HG02870 (cell line): ENCODE measurements at regions not wholly inside any gene's neighbourhood (a gene's known extent, or its start where the extent isn't known, plus 50 kb on each side); places are given as distances from the start of the nearest gene placed in this dataset.
"Not testable (repeated sequence)": the region's sequence is repeated elsewhere in the genome, so short reads cannot be mapped to it uniquely, and the experiment has no call there.

Experiments used
- ATAC-seq: cut with Tn5 transposase; IDR thresholded peaks from one replicate; pipeline ENCODE4 v1.9.1; 2021; ENCODE audit warnings: mild to moderate bottlenecking, moderate library complexity; ENCODE audit not compliant: unreplicated experiment

DNA sequence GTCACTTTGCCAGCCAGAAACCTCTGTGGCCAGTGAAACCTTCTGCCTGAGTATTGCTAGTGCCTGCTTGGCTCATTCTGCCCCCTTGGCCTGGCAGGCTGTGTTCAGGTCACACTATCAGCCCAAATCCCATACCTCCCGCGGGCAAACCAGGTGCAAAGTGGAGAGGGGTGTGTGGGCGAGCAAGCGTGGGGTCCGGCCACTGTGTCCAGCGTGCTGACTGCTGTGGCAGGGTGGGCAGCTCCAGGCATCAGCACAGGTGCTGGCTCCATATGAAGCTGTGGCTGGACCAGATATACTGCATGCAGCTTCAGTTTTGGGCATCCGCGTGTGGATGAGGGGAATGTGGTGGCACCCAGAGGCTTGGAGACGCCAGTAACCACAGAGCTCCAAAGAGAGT is 576.5 kb upstream of the EDIL3 start:
- ATAC-seq, result no peak

DNA sequence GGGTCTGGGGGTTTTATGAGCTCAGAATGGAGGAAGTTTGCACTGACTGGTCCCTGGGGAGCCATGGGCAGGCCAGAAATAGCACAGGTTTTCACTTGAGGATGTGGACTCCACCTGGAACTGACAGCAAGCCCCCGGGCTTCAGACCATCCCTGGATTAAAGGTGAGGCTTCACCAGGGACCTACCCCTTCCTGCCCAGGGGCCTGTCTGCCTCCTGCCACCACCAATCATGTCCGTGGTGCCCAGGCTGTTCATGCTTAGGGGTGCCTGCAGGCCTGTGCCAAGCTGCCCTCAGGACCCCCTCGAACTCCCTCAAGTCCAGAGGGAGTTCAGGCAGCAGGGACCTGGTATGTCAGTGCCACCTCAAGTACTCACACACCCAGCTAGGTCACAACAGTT is 577.2 kb upstream of the EDIL3 start:
- ATAC-seq, result no peak

- no peak for ATAC-seq
These were observed 598.4 kb upstream of the EDIL3 start for GRCh38 chr5:84983093-84983492.

DNA sequence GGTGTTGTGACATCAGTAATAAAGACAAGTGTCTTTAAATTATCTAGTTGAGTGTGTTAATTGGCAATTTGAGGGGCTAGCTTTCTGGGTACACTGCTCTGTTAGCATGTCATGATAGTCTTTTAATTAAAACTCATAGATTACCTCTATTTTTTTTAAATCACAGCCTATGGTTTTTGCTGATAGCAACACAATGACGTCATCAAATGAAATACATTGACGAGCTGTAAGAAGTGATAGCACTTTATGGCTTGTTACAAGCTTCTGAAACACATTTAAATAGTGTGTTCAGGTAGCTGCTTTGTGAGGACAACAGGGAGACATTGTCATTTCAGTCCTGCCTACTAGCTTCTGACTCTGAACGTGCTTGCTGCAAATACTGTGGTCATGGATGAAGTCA is 600.5 kb upstream of the EDIL3 start:
- no peak for ATAC-seq

DNA sequence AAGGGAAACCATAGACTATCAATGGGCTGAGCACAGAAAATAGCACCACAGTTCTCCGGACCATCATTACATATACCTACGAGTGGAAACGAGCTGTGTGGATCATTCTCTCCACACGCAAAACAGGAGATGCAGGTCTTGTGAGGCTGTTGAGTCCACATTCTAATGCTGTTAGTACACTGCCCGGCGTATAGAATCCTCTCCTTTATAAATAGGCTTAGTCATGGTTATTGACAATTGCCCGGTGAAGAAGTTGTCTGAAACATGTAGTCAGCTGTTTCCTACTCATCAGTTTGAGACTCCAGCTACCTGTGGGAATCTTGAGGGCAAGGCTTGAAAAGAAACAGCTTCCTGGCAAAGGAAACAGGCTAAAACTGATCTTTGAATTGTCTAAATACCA is 602.0 kb upstream of the EDIL3 start:
- no peak for ATAC-seq

GRCh38 chr5:85000671-85001070 is 616.0 kb upstream of the EDIL3 start:
- ATAC-seq, result no peak

GRCh38 chr5:85002026-85002425 is 617.3 kb upstream of the EDIL3 start:
- ATAC-seq, result not testable (repeated sequence)

GRCh38 chr5:85010014-85010562 is 625.4 kb upstream of the EDIL3 start:
- no peak for ATAC-seq

- ATAC-seq, result no peak
These were observed 632.6 kb upstream of the EDIL3 start for GRCh38 chr5:85017261-85017660.

DNA sequence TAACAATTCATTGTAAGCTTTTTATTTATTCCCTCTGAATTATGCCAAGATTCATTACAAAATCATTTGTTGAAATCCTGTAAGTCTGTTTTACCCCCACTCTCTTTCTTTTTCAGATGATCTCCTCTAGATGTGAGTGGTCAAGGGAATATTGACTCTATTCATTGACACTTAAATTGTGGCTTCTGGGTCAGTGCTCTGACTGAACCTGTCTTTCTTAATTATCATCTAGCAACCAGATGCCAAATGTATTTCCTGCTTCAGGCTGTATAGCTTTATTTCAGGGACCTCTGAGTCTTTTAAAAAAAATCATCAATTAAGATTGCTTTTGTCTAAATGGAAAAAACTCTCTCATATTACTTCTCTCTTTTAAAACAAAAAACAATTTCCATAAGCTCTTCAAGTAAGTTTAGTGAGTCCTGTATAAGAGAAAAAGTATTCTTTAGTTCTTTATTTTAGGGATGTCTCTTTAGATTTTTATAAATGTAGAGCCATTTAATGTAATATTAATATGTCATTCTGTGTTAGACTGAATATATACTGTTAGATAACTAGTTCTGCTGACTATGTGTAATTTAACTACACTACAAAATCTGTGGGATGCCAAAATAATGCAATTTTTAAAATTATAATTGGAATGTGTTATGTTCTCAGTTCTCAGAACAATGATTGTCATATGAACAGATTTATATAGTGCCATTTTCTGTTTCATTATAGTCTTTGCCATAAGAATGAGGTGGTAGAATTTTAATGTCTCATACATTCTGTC is 645.8 kb upstream of the EDIL3 start:
- ATAC-seq, result no peak

DNA sequence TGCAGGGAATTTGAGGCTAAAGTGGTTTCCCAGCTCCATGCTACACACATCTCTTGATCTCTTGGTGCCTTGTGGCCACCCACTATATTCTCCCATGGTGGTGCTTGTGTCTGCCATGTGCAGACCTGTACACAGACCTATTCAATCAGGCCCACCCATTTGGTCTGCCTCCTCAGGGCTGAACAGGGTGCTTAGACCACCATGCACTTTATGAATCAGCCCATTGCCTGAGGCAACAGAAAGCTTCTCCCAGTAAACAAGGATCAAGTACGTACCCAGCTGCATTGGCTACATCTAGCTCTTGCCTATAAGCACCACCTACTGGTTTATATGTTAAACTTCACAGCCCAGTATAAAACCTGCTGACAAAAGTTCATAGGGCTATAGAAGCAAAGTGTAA is 664.3 kb upstream of the EDIL3 start:
- no peak for ATAC-seq

GRCh38 chr5:85052826-85053225 is 668.1 kb upstream of the EDIL3 start:
- no peak for ATAC-seq

- no peak for ATAC-seq
These were observed 685.3 kb upstream of the EDIL3 start for GRCh38 chr5:85069659-85070640.

- ATAC-seq, result no peak
These were observed 692.9 kb upstream of the EDIL3 start for GRCh38 chr5:85077581-85077980.

DNA sequence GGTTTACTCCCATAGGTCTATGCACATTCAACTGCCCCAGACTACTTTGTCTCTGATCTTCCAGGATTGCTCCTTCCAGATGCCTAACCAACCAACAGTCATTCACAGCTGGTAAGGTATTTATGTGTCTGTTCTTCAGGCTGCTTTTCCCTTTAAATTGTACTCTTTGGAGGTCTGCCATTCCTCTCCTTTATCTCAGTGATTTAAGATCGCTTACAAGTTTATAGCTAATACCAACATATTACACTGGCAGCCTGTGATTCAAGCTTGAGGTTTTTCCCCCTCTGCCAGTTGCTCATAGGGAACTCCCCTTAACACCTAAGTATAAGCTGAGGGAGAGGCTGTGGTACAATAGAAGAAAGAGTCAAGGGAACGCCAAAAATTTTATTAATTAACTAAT is 711.7 kb upstream of the EDIL3 start:
- ATAC-seq, result no peak

DNA sequence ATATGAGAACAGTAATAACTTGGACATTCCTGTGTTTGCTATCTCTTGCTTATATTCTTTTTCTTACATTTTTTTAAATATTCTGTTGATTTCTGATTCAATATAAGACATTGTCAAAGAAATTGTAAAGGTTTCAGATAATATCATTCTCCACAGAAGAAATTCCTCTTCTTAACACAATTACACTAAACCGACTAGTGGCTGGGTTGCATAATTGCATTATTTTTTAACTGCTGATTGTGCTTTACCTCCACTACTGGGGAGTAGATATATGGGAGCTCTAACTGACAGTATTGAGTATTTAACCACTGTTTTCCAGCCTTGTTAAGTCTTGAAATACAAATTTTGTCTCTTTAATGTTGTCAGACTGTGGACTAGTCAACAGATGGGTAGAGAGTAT is 723.8 kb upstream of the EDIL3 start:
- no peak for ATAC-seq

DNA sequence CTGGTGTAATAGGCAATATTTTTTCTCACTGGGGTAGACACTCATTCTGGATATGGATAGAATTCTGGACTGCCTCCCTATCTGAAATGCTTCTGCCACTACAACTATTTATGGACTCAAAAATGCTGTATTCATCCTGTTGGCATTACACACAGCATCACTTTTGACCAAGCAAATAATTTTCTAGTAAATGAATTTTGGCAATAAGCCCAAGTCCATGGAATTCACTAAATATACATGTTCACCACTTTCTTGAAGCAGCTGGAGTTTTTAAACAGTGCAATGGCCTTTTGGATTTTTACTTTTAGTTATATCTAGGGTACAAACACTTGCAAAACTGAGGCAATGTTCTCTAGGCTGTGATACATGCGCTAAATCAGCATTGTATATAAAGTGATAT is 724.9 kb upstream of the EDIL3 start:
- ATAC-seq, result no peak

DNA sequence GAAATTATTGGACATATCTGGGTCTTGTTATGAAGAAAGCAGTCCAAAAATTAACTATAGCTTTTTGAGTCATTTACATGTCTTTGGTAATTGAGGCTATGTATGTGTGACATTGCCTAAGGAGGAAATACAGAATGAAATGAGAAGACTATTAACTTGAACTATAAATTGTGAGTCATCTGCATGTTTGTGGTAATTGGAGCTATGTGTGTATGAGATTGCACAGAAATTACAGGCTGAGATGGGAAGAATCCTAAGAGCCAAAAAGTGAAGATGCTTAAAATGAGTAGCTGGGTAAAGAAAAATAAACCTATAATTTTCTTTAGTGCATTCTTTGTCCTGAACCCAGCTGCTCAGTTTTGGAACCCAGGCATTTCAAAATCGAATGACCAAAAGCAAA is 747.6 kb upstream of the EDIL3 start:
- no peak for ATAC-seq

GRCh38 chr5:85140471-85140870 is 755.8 kb upstream of the EDIL3 start:
- ATAC-seq, result no peak

DNA sequence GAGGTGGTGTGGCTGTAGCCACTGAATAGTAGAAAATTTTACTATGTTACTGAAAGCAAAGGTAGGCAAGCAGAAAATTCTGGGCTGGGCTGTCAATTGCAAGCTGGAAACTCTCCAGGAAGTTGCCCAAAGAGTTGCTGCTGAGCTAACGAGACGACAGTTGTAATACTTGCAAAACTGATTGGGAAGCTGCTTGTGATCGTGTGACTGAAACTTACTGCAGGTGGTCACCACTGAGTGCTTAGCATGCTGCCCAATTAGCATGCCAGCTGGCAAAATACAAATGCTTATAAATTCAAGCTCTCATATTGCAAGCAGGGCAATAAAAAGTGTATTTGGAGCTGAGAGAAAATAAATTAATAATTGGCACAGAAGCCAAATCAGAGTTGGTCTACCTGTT is 758.5 kb upstream of the EDIL3 start:
- ATAC-seq, result no peak

DNA sequence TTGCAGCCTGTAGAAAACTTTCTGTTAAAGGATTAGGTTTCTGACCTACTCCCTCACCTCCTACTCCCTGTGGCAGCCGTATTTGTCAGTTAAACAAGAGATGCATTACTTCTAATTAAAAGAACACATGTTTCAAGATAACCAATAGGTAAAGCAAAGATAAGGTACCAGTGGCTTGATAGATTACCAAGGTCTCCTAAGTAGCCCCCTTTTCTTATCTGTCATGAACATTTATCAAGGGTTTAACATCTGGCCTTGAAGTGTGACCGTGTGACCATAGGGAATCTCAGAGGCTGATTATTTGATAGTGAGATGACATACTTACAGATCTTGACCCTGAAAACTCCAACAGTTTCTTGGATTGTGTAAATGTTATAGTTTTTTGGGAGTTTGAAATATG is 764.0 kb upstream of the EDIL3 start:
- ATAC-seq, result no peak

DNA sequence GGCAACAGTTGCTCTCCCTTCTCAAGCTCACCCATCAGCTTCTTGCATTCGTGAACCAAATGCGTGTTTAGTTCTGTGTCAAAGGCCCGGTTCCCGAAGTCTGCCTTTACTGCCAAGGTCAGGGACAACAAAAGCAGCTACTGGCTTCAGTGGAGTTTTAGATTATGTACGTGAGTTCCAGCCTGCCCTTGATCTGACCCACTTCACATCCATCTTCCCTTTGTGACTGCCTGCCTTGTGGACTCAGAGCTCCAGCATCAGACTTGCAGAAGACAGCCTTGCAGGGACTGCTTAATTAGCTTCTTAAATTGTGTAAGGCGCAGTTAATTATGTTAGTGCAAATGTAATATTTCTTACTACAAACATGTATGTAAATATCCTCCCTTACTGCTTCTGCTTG is 774.7 kb upstream of the EDIL3 start:
- no peak for ATAC-seq
